Cardiac muscle cell (in vitro differentiated cells and primary cell): ENCODE measurements at regions not wholly inside any gene's neighbourhood (a gene's known extent, or its start where the extent isn't known, plus 50 kb on each side); places are given as distances from the start of the nearest gene placed in this dataset.
"Not testable (repeated sequence)": the region's sequence is repeated elsewhere in the genome, so short reads cannot be mapped to it uniquely, and the experiment has no call there.

Experiments
- DNase-seq, 2 donors: peaks; one replicate each; pipeline versions ENCODE4 v3.0.0 to v3.0.0-alpha.2; 2010 to 2017; ENCODE audit warnings: low read depth in 1 of 2, low spot score in 1 of 2
- H3K27ac ChIP-seq: fragments of 200-600 bp; sonication (generic); 2 replicates; pipeline ENCODE4 v1.5.1; 2016
- H3K27me3 ChIP-seq: fragments of 200-600 bp; sonication (generic); 2 replicates; pipeline ENCODE4 v1.6.0; 2016; ENCODE audit warnings: control low read depth
- H3K36me3 ChIP-seq: fragments of 200-600 bp; sonication (generic); 2 replicates; pipeline ENCODE4 v1.5.1; 2016; ENCODE audit warnings: control low read depth
- H3K4me1 ChIP-seq: fragments of 200-600 bp; sonication (generic); 2 replicates; pipeline ENCODE4 v1.8.1; 2017; ENCODE audit warnings: low read depth, mild to moderate bottlenecking, mixed run types
- H3K4me3 ChIP-seq: fragments of 200-600 bp; sonication (generic); 2 replicates; pipeline ENCODE4 v1.5.1; 2016; ENCODE audit warnings: mild to moderate bottlenecking
- H3K9me3 ChIP-seq: fragments of 200-600 bp; sonication (generic); 2 replicates; pipeline ENCODE4 v1.5.1; 2017; ENCODE audit warnings: low read depth, mild to moderate bottlenecking, control low read depth
- CTCF ChIP-seq: IDR thresholded peaks from 2 replicates; pipeline ENCODE4 v1.5.1; 2012; ENCODE audit warnings: low read depth, mild to moderate bottlenecking, low read length

GRCh38 chr6:86744048-86744447 lies 193.3 kb upstream of the HTR1E start:
- Histone ChIP-seq H3K27ac (no peak overlapping the region), H3K4me3 (no peak overlapping the region), H3K36me3 (no peaks in the 10 kb centered on the region), H3K9me3 (no peaks in the 10 kb centered on the region), H3K27me3 (no peaks in the 10 kb centered on the region), H3K4me1 (no peaks in the 10 kb centered on the region)
- no peak for TF ChIP-seq CTCF
- no peak for DNase-seq

GRCh38 chr6:86738078-86738477 lies 199.2 kb upstream of the HTR1E start:
- DNase-seq: no peak
- no peak overlapping the region for H3K27ac ChIP-seq
- no peaks in the 10 kb centered on the region for H3K4me1 ChIP-seq
- no peaks in the 10 kb centered on the region for H3K36me3 ChIP-seq
- no peak overlapping the region for H3K4me3 ChIP-seq
- no peaks in the 10 kb centered on the region for H3K27me3 ChIP-seq
- H3K9me3 ChIP-seq: no peaks in the 10 kb centered on the region
- TF ChIP-seq CTCF: no peak

GRCh38 chr6:86731631-86732030 lies 205.7 kb upstream of the HTR1E start:
- not testable (repeated sequence) for H3K36me3 ChIP-seq, H3K27ac ChIP-seq, H3K4me1 ChIP-seq, H3K27me3 ChIP-seq, H3K9me3 ChIP-seq, H3K4me3 ChIP-seq, DNase-seq

- not testable (repeated sequence) for H3K4me1 ChIP-seq, H3K4me3 ChIP-seq, H3K9me3 ChIP-seq, H3K27ac ChIP-seq, DNase-seq, H3K36me3 ChIP-seq, H3K27me3 ChIP-seq
These were observed 206.6 kb upstream of the HTR1E start for GRCh38 chr6:86730772-86731171.

GRCh38 chr6:86730216-86730615 lies 207.1 kb upstream of the HTR1E start:
- no peak for DNase-seq
- Histone ChIP-seq H3K27me3 (no peaks in the 10 kb centered on the region), H3K4me1 (no peaks in the 10 kb centered on the region), H3K4me3 (no peak overlapping the region), H3K9me3 (no peaks in the 10 kb centered on the region), H3K27ac (no peak overlapping the region), H3K36me3 (no peaks in the 10 kb centered on the region)
- TF ChIP-seq CTCF: no peak

- TF ChIP-seq CTCF: no peak
- no peak overlapping the region for H3K4me3 ChIP-seq
- no peaks in the 10 kb centered on the region for H3K36me3 ChIP-seq
- no peak overlapping the region for H3K27ac ChIP-seq
- no peaks in the 10 kb centered on the region for H3K9me3 ChIP-seq
- no peaks in the 10 kb centered on the region for H3K27me3 ChIP-seq
- no peak for DNase-seq
- no peaks in the 10 kb centered on the region for H3K4me1 ChIP-seq
These were observed 208.4 kb upstream of the HTR1E start for GRCh38 chr6:86728976-86729375.

- no peak for TF ChIP-seq CTCF
- Histone ChIP-seq H3K27ac (no peak overlapping the region), H3K36me3 (no peaks in the 10 kb centered on the region), H3K27me3 (no peaks in the 10 kb centered on the region), H3K4me3 (no peak overlapping the region), H3K9me3 (no peaks in the 10 kb centered on the region), H3K4me1 (peaks cover 15% of the 10 kb centered on the region)
- no peak for DNase-seq
These were observed 212.6 kb upstream of the HTR1E start for GRCh38 chr6:86724695-86725094.
